GM12878 (cell line): ENCODE measurements at regions not wholly inside any gene's neighbourhood (a gene's known extent, or its start where the extent isn't known, plus 50 kb on each side); places are given as distances from the start of the nearest gene placed in this dataset.

Source experiments
- ATAC-seq: fragments of 200-7000 bp; cut with Tn5 transposase; 3 replicates; pipeline ENCODE4 v1.9.1; 2020; ENCODE audit warnings: mild to moderate bottlenecking, moderate library complexity
- BruUV-seq: library from RNA; stranded (reverse); fragments of 400-500 nt; replicated peaks from 2 replicates; lab custom pipeline; 2021; lab: Mats Ljungman, UMichigan
- CTCF ChIA-PET: fragments of 300-600 bp; sonication (Branson Sonifier 250); formaldehyde crosslinking; extraction: SDS; loops from one replicate; lab custom pipeline; 2021; ENCODE audit warnings: inconsistent platforms; lab: Yijun Ruan, JAX
- POLR2A ChIA-PET: fragments of 350-600 bp; formaldehyde crosslinking; extraction: SDS; loops from one replicate; lab custom pipeline; 2021; ENCODE audit warnings: inconsistent platforms; lab: Charles Lee
- RAD21 ChIA-PET: fragments of 300-600 bp; sonication (Branson Sonifier 250); formaldehyde crosslinking; loops from one replicate; lab custom pipeline; 2023; ENCODE audit warnings: antibody characterized with exemption; ENCODE audit not compliant: unreplicated experiment; lab: Charles Lee
- SMC1A ChIA-PET: fragments of 300-600 bp; sonication (Branson Sonifier 250); formaldehyde crosslinking; loops from one replicate; lab custom pipeline; 2023; ENCODE audit not compliant: unreplicated experiment, uncharacterized antibody; lab: Charles Lee
- DNase-seq: peaks from one replicate; pipeline ENCODE4 v3.0.0-alpha.2; 2011; ENCODE audit warnings: low read depth, low spot score
- FAIRE-seq: peaks from 3 replicates; lab custom pipeline; 2011; peaks lifted over from hg19 to GRCh38; lab: Jason Lieb, UNC
- H2AFZ ChIP-seq: 2 replicates; pipeline ENCODE4 v1.6.0; 2011; ENCODE audit warnings: low read depth, low read length, control low read depth; ENCODE audit not compliant: control insufficient read depth
- H3K27ac ChIP-seq: 2 replicates; pipeline ENCODE4 v1.5.1; 2011; ENCODE audit warnings: control low read depth; ENCODE audit not compliant: control insufficient read depth, insufficient read depth
- H3K27me3 ChIP-seq, 2 experiments: replicated peaks in 1 of 2; 2 replicates each; pipeline versions ENCODE4 v1.6.0 to v1.6.1; 2011; ENCODE audit warnings: low read length in 1 of 2; ENCODE audit not compliant: control insufficient read depth in 2 of 2, insufficient read depth in 2 of 2
- H3K36me3 ChIP-seq, 2 experiments: 2 replicates each; pipeline ENCODE4 v1.5.1; 2011; ENCODE audit warnings: low read length in 1 of 2; ENCODE audit not compliant: control insufficient read depth in 2 of 2, insufficient read depth in 2 of 2
- H3K4me1 ChIP-seq: 2 replicates; pipeline ENCODE4 v1.6.1; 2011; ENCODE audit warnings: mild to moderate bottlenecking, low read length, moderate library complexity, mixed read lengths; ENCODE audit not compliant: control insufficient read depth, insufficient read depth
- H3K4me2 ChIP-seq: 2 replicates; pipeline ENCODE4 v1.6.0; 2011; ENCODE audit warnings: control low read depth; ENCODE audit not compliant: control insufficient read depth, insufficient read depth
- H3K4me3 ChIP-seq: fragments of 200-600 bp; sonication (generic); 2 replicates; pipeline ENCODE4 v1.5.1; 2016
- H3K79me2 ChIP-seq: 2 replicates; pipeline ENCODE4 v1.6.0; 2011; ENCODE audit warnings: low read length; ENCODE audit not compliant: control insufficient read depth, insufficient read depth
- H3K9ac ChIP-seq: 2 replicates; pipeline ENCODE4 v1.8.0; 2011; ENCODE audit warnings: low read length, control low read depth, mixed read lengths; ENCODE audit not compliant: control insufficient read depth, insufficient read depth
- H3K9me3 ChIP-seq: replicated peaks from 3 replicates; pipeline ENCODE4 v1.5.1; 2011; ENCODE audit warnings: mild to moderate bottlenecking, low read length; ENCODE audit not compliant: control insufficient read depth, insufficient read depth
- H4K20me1 ChIP-seq: 2 replicates; pipeline ENCODE4 v1.6.0; 2011; ENCODE audit not compliant: control insufficient read depth, insufficient read depth
- BACH1 ChIP-seq: fragments of 450-650 bp; IDR thresholded peaks from 2 replicates; pipeline ENCODE4 v1.6.1; 2017; ENCODE audit warnings: mild to moderate bottlenecking, borderline replicate concordance
- BCL11A ChIP-seq: IDR thresholded peaks from 2 replicates; pipeline ENCODE4 v1.6.1; 2011; ENCODE audit warnings: low read depth, low read length
- CHD1 ChIP-seq: IDR thresholded peaks from 2 replicates; pipeline ENCODE4 v1.6.1; 2012; ENCODE audit warnings: low read depth, low read length, improper control_type of control experiment
- DPF2 ChIP-seq: fragments of 450-650 bp; IDR thresholded peaks from 2 replicates; pipeline ENCODE4 v1.6.1; 2017; ENCODE audit warnings: mild to moderate bottlenecking
- EED ChIP-seq: sonication (generic); IDR thresholded peaks from 2 replicates; pipeline ENCODE4 v1.6.1; 2016; ENCODE audit warnings: antibody characterized with exemption, low read depth
- EP300 ChIP-seq, 2 experiments: fragments of 150-350 bp in 1 of 2; IDR thresholded peaks; 2 replicates each; pipeline ENCODE4 v1.6.1; 2011 to 2012; ENCODE audit warnings: low read depth in 2 of 2, low read length in 2 of 2, borderline replicate concordance in 1 of 2, improper control_type of control experiment in 1 of 2, inconsistent platforms in 1 of 2; ENCODE audit not compliant: control insufficient read depth in 1 of 2
- FOXK2 ChIP-seq: fragments of 450-650 bp; IDR thresholded peaks from 2 replicates; pipeline ENCODE4 v1.6.1; 2017; ENCODE audit warnings: mild to moderate bottlenecking, moderate library complexity
- GABPA ChIP-seq: IDR thresholded peaks from 2 replicates; pipeline ENCODE4 v1.6.1; 2014; ENCODE audit warnings: antibody characterized with exemption, low read depth, mild to moderate bottlenecking, inconsistent platforms
- IKZF1 ChIP-seq: fragments of 450-650 bp; conservative IDR thresholded peaks from 2 replicates; pipeline ENCODE4 v1.6.1; 2017; ENCODE audit warnings: antibody characterized with exemption, mild to moderate bottlenecking
- IKZF2 ChIP-seq, 2 experiments: fragments of 450-650 bp; IDR thresholded peaks; 2 replicates each; pipeline ENCODE4 v1.6.1; 2017; ENCODE audit warnings: mild to moderate bottlenecking in 2 of 2, moderate library complexity in 2 of 2
- JUNB ChIP-seq: IDR thresholded peaks from 2 replicates; pipeline ENCODE4 v1.6.1; 2016; ENCODE audit warnings: antibody characterized with exemption, mild to moderate bottlenecking
- KAT2A ChIP-seq: conservative IDR thresholded peaks from 2 replicates; pipeline ENCODE4 v1.6.1; 2011; ENCODE audit warnings: low read depth, low read length; ENCODE audit not compliant: control insufficient read depth
- MEF2A ChIP-seq: IDR thresholded peaks from 2 replicates; pipeline ENCODE4 v1.6.1; 2011; ENCODE audit warnings: low read depth, mild to moderate bottlenecking, low read length, moderate library complexity; ENCODE audit not compliant: insufficient read depth
- MEF2B ChIP-seq: fragments of 450-650 bp; IDR thresholded peaks from 2 replicates; pipeline ENCODE4 v1.6.1; 2018; ENCODE audit warnings: mild to moderate bottlenecking, moderate library complexity; ENCODE audit not compliant: partially characterized antibody, poor library complexity, severe bottlenecking
- MTA2 ChIP-seq: fragments of 450-650 bp; IDR thresholded peaks from 2 replicates; pipeline ENCODE4 v1.6.1; 2016; ENCODE audit warnings: low read depth, mild to moderate bottlenecking, moderate library complexity
- NBN ChIP-seq: fragments of 450-650 bp; IDR thresholded peaks from 2 replicates; pipeline ENCODE4 v1.6.1; 2016
- NFIC ChIP-seq: IDR thresholded peaks from 2 replicates; pipeline ENCODE4 v1.6.1; 2012; ENCODE audit warnings: low read depth, mild to moderate bottlenecking, inconsistent platforms, low read length, moderate library complexity
- NR2C1 ChIP-seq: fragments of 450-650 bp; IDR thresholded peaks from 2 replicates; pipeline ENCODE4 v1.6.1; 2017; ENCODE audit warnings: antibody characterized with exemption, mild to moderate bottlenecking, moderate library complexity
- RUNX3 ChIP-seq: IDR thresholded peaks from 2 replicates; pipeline ENCODE4 v1.6.1; 2012; ENCODE audit warnings: low read length, inconsistent platforms
- TCF3 ChIP-seq: IDR thresholded peaks from 2 replicates; pipeline ENCODE4 v1.6.1; 2012; ENCODE audit warnings: low read depth, mild to moderate bottlenecking, low read length, borderline replicate concordance; ENCODE audit not compliant: insufficient read depth
- YY1 ChIP-seq: IDR thresholded peaks from 2 replicates; pipeline ENCODE4 v1.6.1; 2011; ENCODE audit warnings: low read depth, mild to moderate bottlenecking, low read length
- ZNF217 ChIP-seq: fragments of 450-650 bp; IDR thresholded peaks from 2 replicates; pipeline ENCODE4 v1.6.1; 2017; ENCODE audit warnings: antibody characterized with exemption, mild to moderate bottlenecking
- WGBS: methylation state at CpG from one replicate; pipeline ENCODE4 v1.1.6; 2016; ENCODE audit warnings: low lambda C conversion rate; ENCODE audit not compliant: insufficient replicate concordance, insufficient coverage; ENCODE audit errors: missing lambda C conversion rate; 5-methylcytosine and 5-hydroxymethylcytosine counted together
- in situ Hi-C: fragments of 300-500 bp; cut with MboI; formaldehyde crosslinking; loops from 9 replicates; pipeline ENCODE4 v1.14.3; 2018; ENCODE audit warnings: mixed read lengths
- intact Hi-C: fragments of 100-400 bp; cut with micrococcal nuclease; formaldehyde crosslinking; loops from one replicate; pipeline ENCODE4 v1.14.2; 2022; ENCODE audit not compliant: unreplicated experiment
- TF ChIP-seq, protein P1 (sequence below), 3 experiments: IDR thresholded peaks in 2 of 3; conservative IDR thresholded peaks in 1 of 3; 2 replicates each; pipeline ENCODE4 v1.5.1; 2011; ENCODE audit warnings: low read depth in 3 of 3, low read length in 3 of 3, mild to moderate bottlenecking in 3 of 3, control low read depth in 2 of 3, moderate library complexity in 2 of 3, inconsistent platforms in 1 of 3, mixed read lengths in 1 of 3; ENCODE audit not compliant: control insufficient read depth in 2 of 3, insufficient read depth in 1 of 3; ENCODE audit errors: extremely low read depth in 1 of 3

DNA sequence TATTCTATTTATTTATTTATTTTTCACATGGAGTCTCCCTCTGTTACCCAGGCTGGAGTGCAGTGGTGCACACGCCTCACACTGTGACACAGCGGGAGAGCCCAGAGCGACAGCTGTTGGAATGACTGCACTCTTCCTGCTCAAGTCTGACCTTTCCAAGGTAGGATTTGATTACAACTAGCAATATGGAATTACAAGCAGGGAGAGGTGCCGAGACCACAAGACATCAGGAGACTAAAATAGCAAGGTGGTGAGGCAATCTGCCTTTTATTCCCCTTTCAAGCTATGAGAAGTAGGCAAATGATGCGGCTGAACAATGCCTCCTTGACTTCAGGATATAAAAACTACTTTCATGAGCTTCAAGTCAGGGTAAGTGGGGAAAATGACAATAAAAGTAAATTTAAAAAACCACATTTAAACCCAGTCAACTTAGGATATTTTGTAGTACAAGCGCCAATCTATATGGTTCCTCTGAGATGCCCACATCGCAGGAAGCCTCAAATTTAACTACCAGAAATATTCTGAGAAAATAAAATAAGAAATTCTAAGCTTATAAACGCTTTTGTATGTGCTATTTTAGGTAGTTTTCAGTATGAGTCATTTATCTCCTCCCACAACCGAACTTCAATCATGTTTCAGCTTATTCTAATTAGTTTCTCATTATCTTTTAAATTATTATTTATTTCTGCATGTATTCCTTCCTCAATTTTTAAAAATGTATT lies 146.9 kb upstream of the SGK1 start:
- in situ Hi-C loops: no loop called here
- RAD21 ChIA-PET: interaction anchor here (1.2 kb wide), 1 partner anchor 92 kb away, joined by 3 read pairs; no protein-coding TSS in a partner anchor
- 37% methylated on average over 9 of the region's 9 CpGs for WGBS
- Histone ChIP-seq H3K27ac (no peak overlapping the region), H3K27me3 (no peaks in the 10 kb centered on the region; a peak in 1 of 4 replicates), H3K9me3 (no peaks in the 10 kb centered on the region), H3K79me2 (no peaks in the 10 kb centered on the region), H3K9ac (no peak overlapping the region), H4K20me1 (no peaks in the 10 kb centered on the region), H3K36me3 (no peaks in the 10 kb centered on the region), H3K4me1 (peaks cover 6% of the 10 kb centered on the region), H3K4me2 (peak overlapping the region; percentile 56), H3K4me3 (no peak overlapping the region; the same call in 1 of the 2 replicates), H2AFZ (no peak overlapping the region)
- no TSS peak for BruUV-seq
- intact Hi-C loops: no loop called here
- DNase-seq (no peak), ATAC-seq (no peak), FAIRE-seq (no peak)
- POLR2A ChIA-PET: interaction anchor here (0.6 to 1.0 kb wide), 3 partner anchors 57 to 217 kb away, joined by 3 read pairs; no protein-coding TSS in a partner anchor
- CTCF ChIA-PET: interaction anchor here (1.0 to 1.1 kb wide), 2 partner anchors 163 to 541 kb away, joined by 3 to 4 read pairs; no protein-coding TSS in a partner anchor
- SMC1A ChIA-PET: interaction anchor here (0.6 to 1.7 kb wide), 10 partner anchors 9 to 497 kb away, joined by 3 to 9 read pairs (median 4); no protein-coding TSS in a partner anchor
- TF ChIP-seq DPF2: no peak
- no peak for TF ChIP-seq FOXK2
- TF ChIP-seq MTA2: 0 out of 2 replicates have a peak, but pooled peaks have one; percentile 30
- TF ChIP-seq RUNX3: peak; percentile 65
- TF ChIP-seq KAT2A: no peak
- TF ChIP-seq IKZF2 (IDR thresholded peaks at IDR 0.05): 0 out of 4 replicates have a peak, but pooled peaks of 1 of the 2 experiments have one; percentile 25
- TF ChIP-seq NR2C1: no peak
- no peak for TF ChIP-seq GABPA
- no peak for TF ChIP-seq BACH1
- peak; percentile 90 for TF ChIP-seq MEF2B
- TF ChIP-seq BCL11A: 0 out of 2 replicates have a peak, but pooled peaks have one; percentile 17
- no peak for TF ChIP-seq NBN
- TF ChIP-seq, protein P1, sequence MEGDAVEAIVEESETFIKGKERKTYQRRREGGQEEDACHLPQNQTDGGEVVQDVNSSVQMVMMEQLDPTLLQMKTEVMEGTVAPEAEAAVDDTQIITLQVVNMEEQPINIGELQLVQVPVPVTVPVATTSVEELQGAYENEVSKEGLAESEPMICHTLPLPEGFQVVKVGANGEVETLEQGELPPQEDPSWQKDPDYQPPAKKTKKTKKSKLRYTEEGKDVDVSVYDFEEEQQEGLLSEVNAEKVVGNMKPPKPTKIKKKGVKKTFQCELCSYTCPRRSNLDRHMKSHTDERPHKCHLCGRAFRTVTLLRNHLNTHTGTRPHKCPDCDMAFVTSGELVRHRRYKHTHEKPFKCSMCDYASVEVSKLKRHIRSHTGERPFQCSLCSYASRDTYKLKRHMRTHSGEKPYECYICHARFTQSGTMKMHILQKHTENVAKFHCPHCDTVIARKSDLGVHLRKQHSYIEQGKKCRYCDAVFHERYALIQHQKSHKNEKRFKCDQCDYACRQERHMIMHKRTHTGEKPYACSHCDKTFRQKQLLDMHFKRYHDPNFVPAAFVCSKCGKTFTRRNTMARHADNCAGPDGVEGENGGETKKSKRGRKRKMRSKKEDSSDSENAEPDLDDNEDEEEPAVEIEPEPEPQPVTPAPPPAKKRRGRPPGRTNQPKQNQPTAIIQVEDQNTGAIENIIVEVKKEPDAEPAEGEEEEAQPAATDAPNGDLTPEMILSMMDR (IDR thresholded peaks at IDR 0.05 in 2 of 3, conservative IDR thresholded peaks at IDR 0.05 in 1 of 3; ENCODE audit: control insufficient read depth in 2 of 3, extremely low read depth in 1 of 3, insufficient read depth in 1 of 3, low read depth in 3 of 3, low read length in 3 of 3): no peak
- peak; percentile 91 for TF ChIP-seq MEF2A
- peak; percentile 56 for TF ChIP-seq EED
- peak; percentile 84 for TF ChIP-seq JUNB
- TF ChIP-seq NFIC: peak; percentile 66; the same call in 1 of the 2 replicates
- 0 out of 2 replicates have a peak, but pooled peaks have one; percentile 45 for TF ChIP-seq ZNF217
- TF ChIP-seq CHD1: no peak
- TF ChIP-seq IKZF1: no peak
- TF ChIP-seq EP300 (IDR thresholded peaks at IDR 0.05; ENCODE audit: borderline replicate concordance in 1 of 2, control insufficient read depth in 1 of 2, low read depth in 2 of 2, low read length in 2 of 2): no peak
- no peak for TF ChIP-seq YY1
- no peak for TF ChIP-seq TCF3
